ENCODE measurements at regions not wholly inside any gene's neighbourhood (a gene's known extent, or its start where the extent isn't known, plus 50 kb on each side); places are given as distances from the start of the nearest gene placed in this dataset.

DNA sequence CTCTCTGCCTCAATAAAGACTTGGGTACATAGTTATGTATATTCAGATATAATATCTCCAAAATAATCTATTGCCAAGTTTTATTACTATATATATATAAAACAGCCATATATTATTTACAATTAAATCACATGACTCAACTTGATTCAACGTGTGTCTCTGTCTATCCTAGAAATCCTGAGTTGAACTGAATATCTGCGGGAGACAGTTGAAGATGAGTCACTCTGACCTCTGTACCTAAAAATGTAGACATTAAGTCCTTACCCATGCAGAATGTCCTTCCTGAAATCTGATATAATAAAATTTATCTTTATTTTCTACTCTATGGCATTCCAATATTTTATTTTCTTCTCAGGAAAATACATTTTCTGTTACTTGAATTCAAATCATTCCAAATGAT lies 218.2 kb upstream of the PRDM9 start:
- TF ChIP-seq FOXK2 (IDR thresholded peaks at IDR 0.05), result no peak
- no peak for TF ChIP-seq L3MBTL2 (conservative IDR thresholded peaks at IDR 0.05)
- TF ChIP-seq LEF1 (IDR thresholded peaks at IDR 0.05; ENCODE audit: borderline replicate concordance), result no peak
- TF ChIP-seq BHLHE40 (IDR thresholded peaks at IDR 0.05; ENCODE audit: borderline replicate concordance), result no peak
- no peak for TF ChIP-seq HDGF (IDR thresholded peaks at IDR 0.05; ENCODE audit: borderline replicate concordance)
- no peak for TF ChIP-seq SUZ12 (IDR thresholded peaks at IDR 0.05)
- no peak for TF ChIP-seq ZNF384 (IDR thresholded peaks at IDR 0.05)
- no peak for TF ChIP-seq NFRKB (IDR thresholded peaks at IDR 0.05)
- TF ChIP-seq ARNT (IDR thresholded peaks at IDR 0.05), result no peak
- no peak for TF ChIP-seq PKNOX1 (IDR thresholded peaks at IDR 0.05)
- TF ChIP-seq CTBP1 (IDR thresholded peaks at IDR 0.05; ENCODE audit: borderline replicate concordance), result no peak
- DNase-seq (ENCODE audit: extremely low spot score), result no peak
- POLR2A ChIA-PET, result no interaction called here
- CTCF ChIA-PET, result no interaction called here

DNA sequence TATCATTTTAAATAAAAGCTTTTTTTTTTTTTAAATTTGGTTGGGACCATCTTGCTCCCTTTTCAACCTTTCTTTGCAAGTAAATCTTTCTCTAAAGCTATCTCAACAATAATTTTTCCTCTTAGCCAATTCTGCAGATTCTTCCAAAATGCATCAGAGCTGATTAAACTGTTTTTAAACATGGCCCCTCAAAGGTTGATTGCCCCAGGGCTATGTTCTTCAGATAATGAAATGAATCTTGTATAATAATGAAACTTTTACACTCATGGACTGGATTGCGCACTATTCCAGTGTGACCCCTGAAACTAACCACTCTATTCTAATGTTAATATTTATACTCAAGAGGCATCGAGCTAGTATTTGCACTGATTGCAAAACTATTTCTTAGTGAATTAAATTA lies 222.8 kb upstream of the PRDM9 start:
- TF ChIP-seq L3MBTL2 (conservative IDR thresholded peaks at IDR 0.05) (no peak), ELF4 (IDR thresholded peaks at IDR 0.05) (no peak), PKNOX1 (IDR thresholded peaks at IDR 0.05) (no peak), LEF1 (IDR thresholded peaks at IDR 0.05; ENCODE audit: borderline replicate concordance) (no peak), FOXA1 (IDR thresholded peaks at IDR 0.05) (no peak), CTBP1 (IDR thresholded peaks at IDR 0.05; ENCODE audit: borderline replicate concordance) (no peak), SP1 (IDR thresholded peaks at IDR 0.05) (no peak), FOXM1 (IDR thresholded peaks at IDR 0.05; ENCODE audit: borderline replicate concordance) (no peak), HDGF (IDR thresholded peaks at IDR 0.05; ENCODE audit: borderline replicate concordance) (no peak), ARNT (IDR thresholded peaks at IDR 0.05) (no peak), NFRKB (IDR thresholded peaks at IDR 0.05) (no peak), FOXK2 (IDR thresholded peaks at IDR 0.05) (no peak)
- ChIA-PET CTCF (no interaction called here), POLR2A (no interaction called here)
- DNase-seq (ENCODE audit: extremely low spot score), result no peak

DNA sequence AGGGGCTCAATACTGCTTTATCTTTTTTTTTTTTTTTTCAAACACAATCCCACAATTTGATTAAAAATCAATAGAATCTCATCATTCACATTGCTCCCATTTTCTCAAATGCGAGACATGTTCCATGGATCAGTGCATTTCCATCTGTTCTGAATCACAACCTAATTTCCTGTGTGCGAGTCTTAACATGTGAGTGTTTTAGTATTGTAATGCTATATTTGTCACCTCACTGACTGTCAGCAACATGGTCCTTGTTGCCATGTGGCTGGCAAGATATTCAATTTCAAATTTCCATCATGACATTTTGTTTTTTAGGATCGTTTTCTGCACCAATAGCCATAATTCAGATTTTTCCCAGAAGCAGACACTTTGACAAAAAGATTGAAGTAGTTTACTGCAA lies 233.2 kb upstream of the PRDM9 start:
- POLR2A ChIA-PET, result no interaction called here
- CTCF ChIA-PET, result no interaction called here
- DNase-seq (ENCODE audit: extremely low spot score), result no peak
- TF ChIP-seq LEF1 (IDR thresholded peaks at IDR 0.05; ENCODE audit: borderline replicate concordance), result no peak
- no peak for TF ChIP-seq ARNT (IDR thresholded peaks at IDR 0.05)
- no peak for TF ChIP-seq PKNOX1 (IDR thresholded peaks at IDR 0.05)
- TF ChIP-seq TARDBP (IDR thresholded peaks at IDR 0.05), result no peak
- TF ChIP-seq FOXM1 (IDR thresholded peaks at IDR 0.05; ENCODE audit: borderline replicate concordance), result no peak

- no peak for DNase-seq (ENCODE audit: extremely low spot score)
- CTCF ChIA-PET, result no interaction called here
- TF ChIP-seq NFRKB (IDR thresholded peaks at IDR 0.05), result no peak
- no peak for TF ChIP-seq TARDBP (IDR thresholded peaks at IDR 0.05)
- TF ChIP-seq LEF1 (IDR thresholded peaks at IDR 0.05; ENCODE audit: borderline replicate concordance), result no peak
- TF ChIP-seq FOXA1 (IDR thresholded peaks at IDR 0.05), result no peak
- TF ChIP-seq HDGF (IDR thresholded peaks at IDR 0.05; ENCODE audit: borderline replicate concordance), result no peak
- TF ChIP-seq FOXK2 (IDR thresholded peaks at IDR 0.05), result no peak
- TF ChIP-seq FOXM1 (IDR thresholded peaks at IDR 0.05; ENCODE audit: borderline replicate concordance), result no peak
- TF ChIP-seq ARNT (IDR thresholded peaks at IDR 0.05), result no peak
- no peak for TF ChIP-seq ZNF384 (IDR thresholded peaks at IDR 0.05)
- TF ChIP-seq L3MBTL2 (conservative IDR thresholded peaks at IDR 0.05), result no peak
- no peak for TF ChIP-seq ELF4 (IDR thresholded peaks at IDR 0.05)
- POLR2A ChIA-PET, result no interaction called here
Measured at GRCh38 chr5:23269981-23270380, 237.4 kb upstream of the PRDM9 start.

DNA sequence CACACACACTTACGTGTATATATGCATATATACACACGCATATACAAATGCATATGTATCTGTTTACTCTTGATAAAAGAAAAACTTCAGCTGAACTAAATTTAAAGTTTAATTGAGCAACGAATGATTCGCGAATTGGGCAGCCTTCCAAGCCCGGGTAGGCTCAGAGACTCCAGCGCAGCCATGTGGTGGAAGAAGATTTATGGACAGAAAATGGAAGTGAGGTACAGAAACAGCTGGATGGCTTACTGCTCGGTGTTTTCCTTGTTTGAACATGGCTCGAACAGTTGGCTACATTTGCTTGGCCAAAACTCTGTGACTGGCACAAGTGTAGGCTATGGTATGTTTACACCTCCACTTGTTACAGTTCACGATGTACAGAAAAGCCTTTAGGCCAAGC lies 239.3 kb upstream of the PRDM9 start:
- no peak for DNase-seq (ENCODE audit: extremely low spot score)
- CTCF ChIA-PET, result no interaction called here
- no peak for TF ChIP-seq SP1 (IDR thresholded peaks at IDR 0.05)
- TF ChIP-seq ELF4 (IDR thresholded peaks at IDR 0.05), result no peak
- TF ChIP-seq FOXA1 (IDR thresholded peaks at IDR 0.05), result no peak
- POLR2A ChIA-PET, result no interaction called here

- CTCF ChIA-PET, result no interaction called here
- no peak for DNase-seq (ENCODE audit: extremely low spot score)
- POLR2A ChIA-PET, result no interaction called here
- no peak for TF ChIP-seq BHLHE40 (IDR thresholded peaks at IDR 0.05; ENCODE audit: borderline replicate concordance)
- no peak for TF ChIP-seq SUZ12 (IDR thresholded peaks at IDR 0.05)
- TF ChIP-seq ARNT (IDR thresholded peaks at IDR 0.05), result no peak
- TF ChIP-seq PKNOX1 (IDR thresholded peaks at IDR 0.05), result no peak
- TF ChIP-seq ELF4 (IDR thresholded peaks at IDR 0.05), result no peak
- no peak for TF ChIP-seq ZNF384 (IDR thresholded peaks at IDR 0.05)
- no peak for TF ChIP-seq NFRKB (IDR thresholded peaks at IDR 0.05)
- TF ChIP-seq TARDBP (IDR thresholded peaks at IDR 0.05), result no peak
- no peak for TF ChIP-seq LEF1 (IDR thresholded peaks at IDR 0.05; ENCODE audit: borderline replicate concordance)
- no peak for TF ChIP-seq FOXK2 (IDR thresholded peaks at IDR 0.05)
- no peak for TF ChIP-seq FOXM1 (IDR thresholded peaks at IDR 0.05; ENCODE audit: borderline replicate concordance)
- no peak for TF ChIP-seq FOXA1 (IDR thresholded peaks at IDR 0.05)
- no peak for TF ChIP-seq SP1 (IDR thresholded peaks at IDR 0.05)
- no peak for TF ChIP-seq CTBP1 (IDR thresholded peaks at IDR 0.05; ENCODE audit: borderline replicate concordance)
- no peak for TF ChIP-seq HDGF (IDR thresholded peaks at IDR 0.05; ENCODE audit: borderline replicate concordance)
- no peak for TF ChIP-seq L3MBTL2 (conservative IDR thresholded peaks at IDR 0.05)
Measured at GRCh38 chr5:23260621-23261020, 246.8 kb upstream of the PRDM9 start.

All from HEK293T (cell line).